ENCODE measurements at regions not wholly inside any gene's neighbourhood (a gene's known extent, or its start where the extent isn't known, plus 50 kb on each side); places are given as distances from the start of the nearest gene placed in this dataset.

GRCh38 chr3:1515882-1516281 is 423.1 kb downstream of the CNTN6 start:
- H3K4me2 ChIP-seq (ENCODE audit: extremely low read depth, insufficient read depth, low read length) = no peak overlapping the region
- H3K36me3 ChIP-seq (ENCODE audit: control insufficient read depth, insufficient read depth, low read length) = no peaks in the 10 kb centered on the region
- H3K27ac ChIP-seq (ENCODE audit: insufficient read depth, low read length) = no peak overlapping the region
- H3K79me2 ChIP-seq (ENCODE audit: control insufficient read depth, insufficient read depth, low read length) = no peaks in the 10 kb centered on the region
- H4K20me1 ChIP-seq (ENCODE audit: control insufficient read depth, extremely low read depth, insufficient read depth, low read length) = no peaks in the 10 kb centered on the region
- no peaks in the 10 kb centered on the region for H3K27me3 ChIP-seq (ENCODE audit: control insufficient read depth, insufficient read depth, low read length)
- no peak for DNase-seq (ENCODE audit: low read depth in 2 of 2)
- no peak for TF ChIP-seq CTCF (conservative IDR thresholded peaks at IDR 0.05 in 1 of 2, IDR thresholded peaks at IDR 0.05 in 1 of 2; ENCODE audit: low read depth in 1 of 2, low read length in 2 of 2)
- TF ChIP-seq EZH2 (IDR thresholded peaks at IDR 0.05; ENCODE audit: low read length, missing control alignments) = no peak
- H3K4me3 ChIP-seq (replicated peaks in 1 of 4; ENCODE audit: control extremely low read depth in 1 of 4, insufficient read depth in 1 of 4, low read depth in 3 of 4, low read length in 4 of 4) = no peak overlapping the region
- no peak overlapping the region for H3K9ac ChIP-seq (ENCODE audit: insufficient read depth, low read length)
- H3K4me1 ChIP-seq (ENCODE audit: control insufficient read depth, extremely low read depth, insufficient read depth, low read length) = no peaks in the 10 kb centered on the region
- H3K9me3 ChIP-seq (ENCODE audit: control insufficient read depth, insufficient read depth, low read depth, low read length) = no peaks in the 10 kb centered on the region
- no peak overlapping the region for H2AFZ ChIP-seq (ENCODE audit: low read length)

- Histone ChIP-seq H3K4me1 (ENCODE audit: control insufficient read depth, extremely low read depth, insufficient read depth, low read length) (no peaks in the 10 kb centered on the region), H3K4me2 (ENCODE audit: extremely low read depth, insufficient read depth, low read length) (no peak overlapping the region), H3K27ac (ENCODE audit: insufficient read depth, low read length) (no peak overlapping the region), H3K9ac (ENCODE audit: insufficient read depth, low read length) (no peak overlapping the region), H4K20me1 (ENCODE audit: control insufficient read depth, extremely low read depth, insufficient read depth, low read length) (no peaks in the 10 kb centered on the region), H2AFZ (ENCODE audit: low read length) (no peak overlapping the region), H3K36me3 (ENCODE audit: control insufficient read depth, insufficient read depth, low read length) (no peaks in the 10 kb centered on the region), H3K4me3 (replicated peaks in 1 of 4; ENCODE audit: control extremely low read depth in 1 of 4, insufficient read depth in 1 of 4, low read depth in 3 of 4, low read length in 4 of 4) (no peak overlapping the region), H3K27me3 (ENCODE audit: control insufficient read depth, insufficient read depth, low read length) (no peaks in the 10 kb centered on the region), H3K79me2 (ENCODE audit: control insufficient read depth, insufficient read depth, low read length) (no peaks in the 10 kb centered on the region), H3K9me3 (ENCODE audit: control insufficient read depth, insufficient read depth, low read depth, low read length) (no peaks in the 10 kb centered on the region)
- TF ChIP-seq CTCF (conservative IDR thresholded peaks at IDR 0.05 in 1 of 2, IDR thresholded peaks at IDR 0.05 in 1 of 2; ENCODE audit: low read depth in 1 of 2, low read length in 2 of 2) (no peak), EZH2 (IDR thresholded peaks at IDR 0.05; ENCODE audit: low read length, missing control alignments) (no peak)
- no peak for DNase-seq (ENCODE audit: low read depth in 2 of 2)
Measured at GRCh38 chr3:1527786-1528185, 435.0 kb downstream of the CNTN6 start.

- TF ChIP-seq EZH2 (IDR thresholded peaks at IDR 0.05; ENCODE audit: low read length, missing control alignments) (no peak), CTCF (conservative IDR thresholded peaks at IDR 0.05 in 1 of 2, IDR thresholded peaks at IDR 0.05 in 1 of 2; ENCODE audit: low read depth in 1 of 2, low read length in 2 of 2) (no peak)
- no peaks in the 10 kb centered on the region for H3K4me1 ChIP-seq (ENCODE audit: control insufficient read depth, extremely low read depth, insufficient read depth, low read length)
- H3K79me2 ChIP-seq (ENCODE audit: control insufficient read depth, insufficient read depth, low read length) = no peaks in the 10 kb centered on the region
Measured at GRCh38 chr3:1528621-1529020, 435.8 kb downstream of the CNTN6 start.

More at GRCh38 chr3:1528621-1529020, 435.8 kb downstream of the CNTN6 start:
- no peak overlapping the region for H3K4me3 ChIP-seq (replicated peaks in 1 of 4; ENCODE audit: control extremely low read depth in 1 of 4, insufficient read depth in 1 of 4, low read depth in 3 of 4, low read length in 4 of 4)
- DNase-seq (ENCODE audit: low read depth in 2 of 2) = no peak
- no peaks in the 10 kb centered on the region for H4K20me1 ChIP-seq (ENCODE audit: control insufficient read depth, extremely low read depth, insufficient read depth, low read length)
- no peaks in the 10 kb centered on the region for H3K36me3 ChIP-seq (ENCODE audit: control insufficient read depth, insufficient read depth, low read length)
- H3K27me3 ChIP-seq (ENCODE audit: control insufficient read depth, insufficient read depth, low read length) = no peaks in the 10 kb centered on the region
- H2AFZ ChIP-seq (ENCODE audit: low read length) = no peak overlapping the region
- no peaks in the 10 kb centered on the region for H3K9me3 ChIP-seq (ENCODE audit: control insufficient read depth, insufficient read depth, low read depth, low read length)
- no peak overlapping the region for H3K4me2 ChIP-seq (ENCODE audit: extremely low read depth, insufficient read depth, low read length)
- H3K9ac ChIP-seq (ENCODE audit: insufficient read depth, low read length) = no peak overlapping the region
- H3K27ac ChIP-seq (ENCODE audit: insufficient read depth, low read length) = no peak overlapping the region

All from fibroblast of lung (primary cell).